Neural progenitor cell (in vitro differentiated cells): ENCODE measurements at regions not wholly inside any gene's neighbourhood (a gene's known extent, or its start where the extent isn't known, plus 50 kb on each side); places are given as distances from the start of the nearest gene placed in this dataset.

Experiments
- DNase-seq: peaks from one replicate; pipeline ENCODE4 v3.0.0-alpha.2; 2016; ENCODE audit warnings: low spot score
- H2AFZ ChIP-seq: fragments of 200-600 bp; sonication (generic); replicated peaks from 2 replicates; pipeline ENCODE4 v1.6.1; 2016; ENCODE audit warnings: antibody characterized with exemption
- H3F3A ChIP-seq: fragments of 200-600 bp; sonication (generic); 2 replicates; pipeline ENCODE4 v1.6.1; 2016; ENCODE audit warnings: antibody characterized with exemption, low read depth
- H3K27ac ChIP-seq: fragments of 200-600 bp; sonication (generic); 2 replicates; pipeline ENCODE4 v1.5.1; 2016; ENCODE audit warnings: mild to moderate bottlenecking
- H3K27me3 ChIP-seq: fragments of 200-600 bp; sonication (generic); 2 replicates; pipeline ENCODE4 v1.6.1; 2016; ENCODE audit warnings: mild to moderate bottlenecking, moderate library complexity
- H3K36me3 ChIP-seq: fragments of 200-600 bp; sonication (generic); 2 replicates; pipeline ENCODE4 v1.5.1; 2016
- H3K4me1 ChIP-seq: fragments of 200-600 bp; sonication (generic); 2 replicates; pipeline ENCODE4 v1.6.1; 2016; ENCODE audit warnings: mixed run types
- H3K4me2 ChIP-seq: fragments of 200-600 bp; sonication (generic); 2 replicates; pipeline ENCODE4 v1.6.1; 2016
- H3K4me3 ChIP-seq: fragments of 200-600 bp; sonication (generic); 2 replicates; pipeline ENCODE4 v1.5.1; 2016
- H3K79me2 ChIP-seq: fragments of 200-600 bp; sonication (generic); 2 replicates; pipeline ENCODE4 v1.6.1; 2016; ENCODE audit warnings: low read depth
- H3K9ac ChIP-seq: fragments of 200-600 bp; sonication (generic); 2 replicates; pipeline ENCODE4 v1.6.1; 2016
- H3K9me3 ChIP-seq: fragments of 200-600 bp; sonication (generic); 2 replicates; pipeline ENCODE4 v1.5.1; 2016; ENCODE audit warnings: low read depth
- H4K20me1 ChIP-seq: fragments of 200-600 bp; sonication (generic); 2 replicates; pipeline ENCODE4 v1.6.1; 2016; ENCODE audit warnings: low read depth
- H3K27ac Mint-ChIP-seq: 3 replicates; pipeline ENCODE4 v1.8.0; 2021; ENCODE audit warnings: mixed read lengths
- H3K27me3 Mint-ChIP-seq: 2 replicates; pipeline ENCODE4 v1.8.0; 2022; ENCODE audit warnings: low read depth, mild to moderate bottlenecking, inconsistent platforms, moderate library complexity, mixed read lengths; ENCODE audit not compliant: insufficient read depth
- H3K36me3 Mint-ChIP-seq: 3 replicates; pipeline ENCODE4 v1.8.0; 2021; ENCODE audit warnings: mixed read lengths
- H3K4me1 Mint-ChIP-seq: 3 replicates; pipeline ENCODE4 v1.8.0; 2021; ENCODE audit warnings: mixed read lengths
- H3K4me3 Mint-ChIP-seq: 3 replicates; pipeline ENCODE4 v1.8.0; 2021; ENCODE audit warnings: mild to moderate bottlenecking, moderate library complexity, mixed read lengths
- H3K9me3 Mint-ChIP-seq: 3 replicates; pipeline ENCODE4 v1.8.0; 2020; ENCODE audit warnings: mixed read lengths
- EZH2 ChIP-seq: fragments of 200-600 bp; sonication (generic); IDR thresholded peaks from 2 replicates; pipeline ENCODE4 v1.6.1; 2017; ENCODE audit warnings: antibody characterized with exemption, mild to moderate bottlenecking, moderate library complexity
- EZH2phosphoT487 ChIP-seq: fragments of 200-600 bp; sonication (generic); IDR thresholded peaks from 2 replicates; pipeline ENCODE4 v1.6.1; 2017; ENCODE audit warnings: antibody characterized with exemption
- TF ChIP-seq, protein P1 (sequence below): fragments of 200-600 bp; sonication (generic); IDR thresholded peaks from 2 replicates; pipeline ENCODE4 v1.5.1; 2017; ENCODE audit warnings: antibody characterized with exemption, mild to moderate bottlenecking

DNA sequence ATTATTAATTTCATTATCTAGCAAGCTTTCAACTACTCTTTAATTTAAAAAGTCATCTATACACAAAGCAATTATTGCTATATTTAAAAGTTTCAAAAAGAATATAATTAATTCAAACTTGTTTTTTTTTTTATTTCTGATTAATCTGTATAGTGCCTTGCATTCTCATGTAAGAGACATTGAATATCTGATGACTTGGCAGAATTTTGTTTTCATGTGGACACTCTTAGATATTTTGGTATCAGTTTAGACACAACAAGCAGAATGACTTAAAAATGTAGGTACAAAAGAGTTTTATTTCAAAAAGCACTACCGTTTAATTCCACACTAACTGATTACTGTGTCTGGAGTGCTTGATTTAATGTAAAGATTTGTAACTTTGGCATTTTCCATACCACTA, 1129.6 kb downstream of the PDHA2 start:
- no peak for TF ChIP-seq EZH2phosphoT487
- H3K36me3 Mint-ChIP-seq = no peaks in the 10 kb centered on the region
- no peaks in the 10 kb centered on the region for H3F3A ChIP-seq

DNA sequence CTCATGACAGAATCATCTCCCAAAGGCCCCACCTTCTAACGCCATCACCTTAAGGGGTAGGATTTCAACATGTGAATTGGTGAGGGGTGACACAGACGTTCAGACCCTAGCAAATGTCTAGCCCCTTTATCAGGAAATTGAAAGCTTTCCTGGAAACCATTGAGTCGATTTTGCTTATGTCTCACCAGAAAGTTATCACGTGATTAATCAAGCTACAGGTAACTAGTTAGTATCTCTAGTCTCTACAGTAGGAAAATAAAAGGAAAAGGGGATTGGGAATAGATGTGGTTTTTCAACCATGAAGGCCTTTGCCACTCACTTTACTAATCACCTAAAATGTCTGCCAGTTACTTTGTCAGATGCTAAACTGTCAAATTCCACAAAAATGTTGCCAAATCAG, 1133.0 kb downstream of the PDHA2 start:
- peaks cover 7% of the 10 kb centered on the region for H3K9me3 Mint-ChIP-seq
- no peak overlapping the region for H3K27ac Mint-ChIP-seq
- Histone ChIP-seq H3K36me3 (no peaks in the 10 kb centered on the region), H3F3A (no peaks in the 10 kb centered on the region), H3K27me3 (no peaks in the 10 kb centered on the region), H3K9ac (no peak overlapping the region), H3K4me2 (no peak overlapping the region), H3K9me3 (no peaks in the 10 kb centered on the region), H4K20me1 (no peaks in the 10 kb centered on the region), H3K4me3 (no peak overlapping the region), H3K27ac (no peak overlapping the region), H2AFZ (no peak overlapping the region), H3K79me2 (no peaks in the 10 kb centered on the region), H3K4me1 (no peaks in the 10 kb centered on the region)
- no peaks in the 10 kb centered on the region for H3K36me3 Mint-ChIP-seq
- TF ChIP-seq, protein P1, sequence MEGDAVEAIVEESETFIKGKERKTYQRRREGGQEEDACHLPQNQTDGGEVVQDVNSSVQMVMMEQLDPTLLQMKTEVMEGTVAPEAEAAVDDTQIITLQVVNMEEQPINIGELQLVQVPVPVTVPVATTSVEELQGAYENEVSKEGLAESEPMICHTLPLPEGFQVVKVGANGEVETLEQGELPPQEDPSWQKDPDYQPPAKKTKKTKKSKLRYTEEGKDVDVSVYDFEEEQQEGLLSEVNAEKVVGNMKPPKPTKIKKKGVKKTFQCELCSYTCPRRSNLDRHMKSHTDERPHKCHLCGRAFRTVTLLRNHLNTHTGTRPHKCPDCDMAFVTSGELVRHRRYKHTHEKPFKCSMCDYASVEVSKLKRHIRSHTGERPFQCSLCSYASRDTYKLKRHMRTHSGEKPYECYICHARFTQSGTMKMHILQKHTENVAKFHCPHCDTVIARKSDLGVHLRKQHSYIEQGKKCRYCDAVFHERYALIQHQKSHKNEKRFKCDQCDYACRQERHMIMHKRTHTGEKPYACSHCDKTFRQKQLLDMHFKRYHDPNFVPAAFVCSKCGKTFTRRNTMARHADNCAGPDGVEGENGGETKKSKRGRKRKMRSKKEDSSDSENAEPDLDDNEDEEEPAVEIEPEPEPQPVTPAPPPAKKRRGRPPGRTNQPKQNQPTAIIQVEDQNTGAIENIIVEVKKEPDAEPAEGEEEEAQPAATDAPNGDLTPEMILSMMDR = no peak
- no peak for TF ChIP-seq EZH2
- no peak for TF ChIP-seq EZH2phosphoT487
- no peak overlapping the region for H3K4me3 Mint-ChIP-seq
- DNase-seq = no peak
- no peaks in the 10 kb centered on the region for H3K27me3 Mint-ChIP-seq
- H3K4me1 Mint-ChIP-seq = no peaks in the 10 kb centered on the region

More for the DNA sequence above, 1129.6 kb downstream of the PDHA2 start:
- Histone ChIP-seq H3K4me2 (no peak overlapping the region), H3K9me3 (no peaks in the 10 kb centered on the region), H3K4me3 (no peak overlapping the region), H4K20me1 (no peaks in the 10 kb centered on the region), H3K27ac (no peak overlapping the region), H3K36me3 (no peaks in the 10 kb centered on the region), H3K27me3 (no peaks in the 10 kb centered on the region), H3K79me2 (no peaks in the 10 kb centered on the region), H3K4me1 (no peaks in the 10 kb centered on the region), H2AFZ (no peak overlapping the region), H3K9ac (no peak overlapping the region)
- peaks cover 4% of the 10 kb centered on the region for H3K9me3 Mint-ChIP-seq
- no peaks in the 10 kb centered on the region for H3K27me3 Mint-ChIP-seq
- H3K27ac Mint-ChIP-seq = no peak overlapping the region
- no peaks in the 10 kb centered on the region for H3K4me1 Mint-ChIP-seq
- DNase-seq = no peak
- no peak overlapping the region for H3K4me3 Mint-ChIP-seq

DNA sequence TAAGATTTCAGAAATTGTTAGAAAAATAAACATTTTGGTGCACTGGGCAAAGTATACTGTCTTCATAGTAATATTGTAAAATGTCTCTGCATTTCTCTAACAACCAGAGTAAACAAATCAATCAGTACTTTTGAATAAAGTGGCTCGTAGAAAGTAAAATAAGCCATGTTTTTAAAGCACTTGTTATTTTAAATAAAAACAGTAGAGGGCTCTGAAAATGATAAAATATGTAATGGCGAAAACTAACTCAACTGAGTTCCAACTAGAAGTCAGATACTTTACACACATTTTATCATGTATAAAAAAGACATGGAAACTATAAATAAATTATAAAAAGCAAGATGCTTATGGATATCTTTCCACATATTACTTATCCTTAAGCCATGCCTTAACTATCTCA, 1134.4 kb downstream of the PDHA2 start:
- DNase-seq = no peak
- Histone ChIP-seq H3F3A (no peaks in the 10 kb centered on the region), H2AFZ (no peak overlapping the region), H3K9me3 (no peaks in the 10 kb centered on the region), H3K4me2 (no peak overlapping the region), H3K79me2 (no peaks in the 10 kb centered on the region), H4K20me1 (no peaks in the 10 kb centered on the region), H3K36me3 (no peaks in the 10 kb centered on the region), H3K9ac (no peak overlapping the region), H3K4me3 (no peak overlapping the region), H3K4me1 (no peaks in the 10 kb centered on the region), H3K27me3 (no peaks in the 10 kb centered on the region), H3K27ac (no peak overlapping the region)
- TF ChIP-seq EZH2phosphoT487 = no peak
- TF ChIP-seq, protein P1 = no peak
- no peak for TF ChIP-seq EZH2
- Mint-ChIP-seq H3K27ac (no peak overlapping the region), H3K4me1 (no peaks in the 10 kb centered on the region), H3K27me3 (peaks cover 2% of the 10 kb centered on the region), H3K4me3 (no peak overlapping the region), H3K9me3 (peaks cover 7% of the 10 kb centered on the region), H3K36me3 (no peaks in the 10 kb centered on the region)

DNA sequence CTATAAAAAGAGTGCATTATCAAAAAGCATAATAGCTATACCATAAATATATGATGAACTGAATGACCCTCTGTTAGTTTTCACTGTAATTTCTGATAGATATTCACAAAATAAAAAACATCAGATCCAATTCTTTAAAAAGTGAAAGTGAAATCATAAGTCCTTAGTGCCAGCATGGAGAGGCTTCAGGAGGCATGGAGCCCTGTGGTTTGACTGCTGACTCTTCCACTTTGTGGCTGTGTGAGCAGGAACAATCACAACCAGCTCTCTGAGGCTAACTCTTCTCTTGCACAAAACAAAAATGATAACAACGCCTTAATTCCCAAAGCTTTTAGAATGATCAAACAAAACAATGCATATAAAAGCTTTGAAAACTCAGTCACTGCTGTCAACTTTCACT, 1143.9 kb downstream of the PDHA2 start:
- H3K27ac Mint-ChIP-seq = no peak overlapping the region
- H3K4me1 Mint-ChIP-seq = no peaks in the 10 kb centered on the region
- no peaks in the 10 kb centered on the region for H3K36me3 Mint-ChIP-seq

More for the DNA sequence above, 1143.9 kb downstream of the PDHA2 start:
- no peak for TF ChIP-seq EZH2
- no peak for TF ChIP-seq EZH2phosphoT487
- TF ChIP-seq, protein P1 = no peak
- Histone ChIP-seq H3K9ac (no peak overlapping the region), H3K79me2 (no peaks in the 10 kb centered on the region), H3K27me3 (no peaks in the 10 kb centered on the region), H2AFZ (no peak overlapping the region), H3K36me3 (no peaks in the 10 kb centered on the region), H3K4me1 (no peaks in the 10 kb centered on the region), H3K4me3 (no peak overlapping the region), H3K4me2 (no peak overlapping the region), H3K27ac (no peak overlapping the region), H3F3A (no peaks in the 10 kb centered on the region), H3K9me3 (no peaks in the 10 kb centered on the region), H4K20me1 (no peaks in the 10 kb centered on the region)
- Mint-ChIP-seq H3K4me3 (no peak overlapping the region), H3K9me3 (peaks cover 3% of the 10 kb centered on the region), H3K27me3 (peaks cover 2% of the 10 kb centered on the region)
- no peak for DNase-seq
